ENCODE measurements at regions not wholly inside any gene's neighbourhood (a gene's known extent, or its start where the extent isn't known, plus 50 kb on each side); places are given as distances from the start of the nearest gene placed in this dataset.

DNA sequence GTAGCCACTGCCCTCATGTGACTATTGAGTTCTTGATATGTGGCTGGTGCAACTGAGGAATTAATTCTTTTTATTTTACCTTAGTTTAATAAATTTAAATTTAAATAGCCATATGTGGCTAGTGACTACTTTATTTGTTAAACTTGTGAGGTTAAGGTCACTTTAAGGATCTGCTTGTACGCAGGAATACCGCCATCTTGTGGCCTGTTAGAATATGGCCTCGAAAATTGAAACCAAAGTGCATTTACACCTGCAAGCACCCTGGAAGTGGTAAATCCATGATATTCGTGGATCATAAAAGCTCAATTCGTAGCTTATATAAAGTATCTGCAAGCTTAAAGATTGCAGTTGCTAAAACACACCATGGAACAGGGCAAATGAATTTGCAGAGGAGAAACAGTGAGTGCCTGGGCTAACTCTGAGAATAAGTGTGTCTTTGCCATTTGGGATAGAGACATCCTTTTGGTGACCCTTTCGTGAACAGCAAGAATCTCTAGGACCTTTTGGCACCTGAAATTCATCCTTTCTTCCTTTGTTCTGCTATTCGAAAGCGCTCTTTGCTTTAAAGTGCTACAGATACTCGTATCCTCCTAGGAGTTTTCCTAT is 59.9 kb upstream of the REG3A start:
- TF ChIP-seq, protein P1, sequence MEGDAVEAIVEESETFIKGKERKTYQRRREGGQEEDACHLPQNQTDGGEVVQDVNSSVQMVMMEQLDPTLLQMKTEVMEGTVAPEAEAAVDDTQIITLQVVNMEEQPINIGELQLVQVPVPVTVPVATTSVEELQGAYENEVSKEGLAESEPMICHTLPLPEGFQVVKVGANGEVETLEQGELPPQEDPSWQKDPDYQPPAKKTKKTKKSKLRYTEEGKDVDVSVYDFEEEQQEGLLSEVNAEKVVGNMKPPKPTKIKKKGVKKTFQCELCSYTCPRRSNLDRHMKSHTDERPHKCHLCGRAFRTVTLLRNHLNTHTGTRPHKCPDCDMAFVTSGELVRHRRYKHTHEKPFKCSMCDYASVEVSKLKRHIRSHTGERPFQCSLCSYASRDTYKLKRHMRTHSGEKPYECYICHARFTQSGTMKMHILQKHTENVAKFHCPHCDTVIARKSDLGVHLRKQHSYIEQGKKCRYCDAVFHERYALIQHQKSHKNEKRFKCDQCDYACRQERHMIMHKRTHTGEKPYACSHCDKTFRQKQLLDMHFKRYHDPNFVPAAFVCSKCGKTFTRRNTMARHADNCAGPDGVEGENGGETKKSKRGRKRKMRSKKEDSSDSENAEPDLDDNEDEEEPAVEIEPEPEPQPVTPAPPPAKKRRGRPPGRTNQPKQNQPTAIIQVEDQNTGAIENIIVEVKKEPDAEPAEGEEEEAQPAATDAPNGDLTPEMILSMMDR (optimal IDR thresholded peaks at IDR 0.05 in 1 of 3, IDR thresholded peaks at IDR 0.05 in 1 of 3, conservative IDR thresholded peaks at IDR 0.05 in 1 of 3; ENCODE audit: extremely low read depth in 1 of 3, insufficient read depth in 2 of 3, low read length in 3 of 3), result peak; percentile 27 to 72 (median 51)
- TF ChIP-seq EZH2 (IDR thresholded peaks at IDR 0.05; ENCODE audit: low read length), result no peak

Measured in keratinocyte (primary cell).